Kidney epithelial cell (primary cell): ENCODE measurements at regions not wholly inside any gene's neighbourhood (a gene's known extent, or its start where the extent isn't known, plus 50 kb on each side); places are given as distances from the start of the nearest gene placed in this dataset.

Experiments
- DNase-seq: peaks from one replicate; pipeline ENCODE4 v3.0.0-alpha.2; 2010; ENCODE audit warnings: low read depth
- H3K27me3 ChIP-seq: 2 replicates; pipeline ENCODE4 v1.6.0; 2011; ENCODE audit warnings: low read length; ENCODE audit not compliant: control insufficient read depth, insufficient read depth
- H3K36me3 ChIP-seq: 2 replicates; pipeline ENCODE4 v1.5.1; 2011; ENCODE audit warnings: low read length; ENCODE audit not compliant: control insufficient read depth, insufficient read depth
- H3K4me3 ChIP-seq: 2 replicates; pipeline ENCODE4 v1.5.1; 2011; ENCODE audit warnings: low read depth, mild to moderate bottlenecking, control low read depth, low read length
- CTCF ChIP-seq: IDR thresholded peaks from 2 replicates; pipeline ENCODE4 v1.5.1; 2011; ENCODE audit warnings: mild to moderate bottlenecking, moderate library complexity, low read length, control low read depth, inconsistent platforms; ENCODE audit not compliant: insufficient read depth, poor library complexity, severe bottlenecking

- DNase-seq: no peak
- no peaks in the 10 kb centered on the region for H3K27me3 ChIP-seq
- no peak overlapping the region for H3K4me3 ChIP-seq
- TF ChIP-seq CTCF: no peak
- no peaks in the 10 kb centered on the region for H3K36me3 ChIP-seq
Measured at GRCh38 chr21:35370671-35371070, 321.6 kb upstream of the RUNX1 start.

- no peak for DNase-seq
- H3K27me3 ChIP-seq: no peaks in the 10 kb centered on the region
- TF ChIP-seq CTCF: no peak
- H3K4me3 ChIP-seq: no peak overlapping the region
- no peaks in the 10 kb centered on the region for H3K36me3 ChIP-seq
Measured at GRCh38 chr21:35370071-35370470, 321.0 kb upstream of the RUNX1 start.

GRCh38 chr21:35368326-35368725 is 319.2 kb upstream of the RUNX1 start:
- Histone ChIP-seq H3K36me3 (no peaks in the 10 kb centered on the region), H3K4me3 (no peak overlapping the region), H3K27me3 (no peaks in the 10 kb centered on the region)
- no peak for DNase-seq
- no peak for TF ChIP-seq CTCF

- Histone ChIP-seq H3K36me3 (no peaks in the 10 kb centered on the region), H3K27me3 (no peaks in the 10 kb centered on the region), H3K4me3 (no peak overlapping the region)
- DNase-seq: no peak
- no peak for TF ChIP-seq CTCF
Measured at GRCh38 chr21:35367553-35367952, 318.5 kb upstream of the RUNX1 start.

GRCh38 chr21:35366394-35367080 is 317.4 kb upstream of the RUNX1 start:
- H3K36me3 ChIP-seq: no peaks in the 10 kb centered on the region
- no peak overlapping the region for H3K4me3 ChIP-seq
- no peak for TF ChIP-seq CTCF
- no peaks in the 10 kb centered on the region for H3K27me3 ChIP-seq
- no peak for DNase-seq

- Histone ChIP-seq H3K36me3 (no peaks in the 10 kb centered on the region), H3K27me3 (no peaks in the 10 kb centered on the region), H3K4me3 (no peak overlapping the region)
- TF ChIP-seq CTCF: no peak
- DNase-seq: no peak
Measured at GRCh38 chr21:35363458-35363857, 314.4 kb upstream of the RUNX1 start.
